GM12878 (cell line): ENCODE measurements at regions not wholly inside any gene's neighbourhood (a gene's known extent, or its start where the extent isn't known, plus 50 kb on each side); places are given as distances from the start of the nearest gene placed in this dataset.

Source experiments
- ATAC-seq: fragments of 200-7000 bp; cut with Tn5 transposase; 3 replicates; pipeline ENCODE4 v1.9.1; 2020; ENCODE audit warnings: mild to moderate bottlenecking, moderate library complexity
- BruUV-seq: library from RNA; stranded (reverse); fragments of 400-500 nt; replicated peaks from 2 replicates; lab custom pipeline; 2021; lab: Mats Ljungman, UMichigan
- CTCF ChIA-PET: fragments of 300-600 bp; sonication (Branson Sonifier 250); formaldehyde crosslinking; extraction: SDS; loops from one replicate; lab custom pipeline; 2021; ENCODE audit warnings: inconsistent platforms; lab: Yijun Ruan, JAX
- POLR2A ChIA-PET: fragments of 350-600 bp; formaldehyde crosslinking; extraction: SDS; loops from one replicate; lab custom pipeline; 2021; ENCODE audit warnings: inconsistent platforms; lab: Charles Lee
- RAD21 ChIA-PET: fragments of 300-600 bp; sonication (Branson Sonifier 250); formaldehyde crosslinking; loops from one replicate; lab custom pipeline; 2023; ENCODE audit warnings: antibody characterized with exemption; ENCODE audit not compliant: unreplicated experiment; lab: Charles Lee
- SMC1A ChIA-PET: fragments of 300-600 bp; sonication (Branson Sonifier 250); formaldehyde crosslinking; loops from one replicate; lab custom pipeline; 2023; ENCODE audit not compliant: unreplicated experiment, uncharacterized antibody; lab: Charles Lee
- DNase-seq: peaks from one replicate; pipeline ENCODE4 v3.0.0-alpha.2; 2011; ENCODE audit warnings: low read depth, low spot score
- FAIRE-seq: peaks from 3 replicates; lab custom pipeline; 2011; peaks lifted over from hg19 to GRCh38; lab: Jason Lieb, UNC
- H2AFZ ChIP-seq: 2 replicates; pipeline ENCODE4 v1.6.0; 2011; ENCODE audit warnings: low read depth, low read length, control low read depth; ENCODE audit not compliant: control insufficient read depth
- H3K27ac ChIP-seq: 2 replicates; pipeline ENCODE4 v1.5.1; 2011; ENCODE audit warnings: control low read depth; ENCODE audit not compliant: control insufficient read depth, insufficient read depth
- H3K27me3 ChIP-seq, 2 experiments: replicated peaks in 1 of 2; 2 replicates each; pipeline versions ENCODE4 v1.6.0 to v1.6.1; 2011; ENCODE audit warnings: low read length in 1 of 2; ENCODE audit not compliant: control insufficient read depth in 2 of 2, insufficient read depth in 2 of 2
- H3K36me3 ChIP-seq, 2 experiments: 2 replicates each; pipeline ENCODE4 v1.5.1; 2011; ENCODE audit warnings: low read length in 1 of 2; ENCODE audit not compliant: control insufficient read depth in 2 of 2, insufficient read depth in 2 of 2
- H3K4me1 ChIP-seq: 2 replicates; pipeline ENCODE4 v1.6.1; 2011; ENCODE audit warnings: mild to moderate bottlenecking, low read length, moderate library complexity, mixed read lengths; ENCODE audit not compliant: control insufficient read depth, insufficient read depth
- H3K4me2 ChIP-seq: 2 replicates; pipeline ENCODE4 v1.6.0; 2011; ENCODE audit warnings: control low read depth; ENCODE audit not compliant: control insufficient read depth, insufficient read depth
- H3K4me3 ChIP-seq: fragments of 200-600 bp; sonication (generic); 2 replicates; pipeline ENCODE4 v1.5.1; 2016
- H3K79me2 ChIP-seq: 2 replicates; pipeline ENCODE4 v1.6.0; 2011; ENCODE audit warnings: low read length; ENCODE audit not compliant: control insufficient read depth, insufficient read depth
- H3K9ac ChIP-seq: 2 replicates; pipeline ENCODE4 v1.8.0; 2011; ENCODE audit warnings: low read length, control low read depth, mixed read lengths; ENCODE audit not compliant: control insufficient read depth, insufficient read depth
- H3K9me3 ChIP-seq: replicated peaks from 3 replicates; pipeline ENCODE4 v1.5.1; 2011; ENCODE audit warnings: mild to moderate bottlenecking, low read length; ENCODE audit not compliant: control insufficient read depth, insufficient read depth
- H4K20me1 ChIP-seq: 2 replicates; pipeline ENCODE4 v1.6.0; 2011; ENCODE audit not compliant: control insufficient read depth, insufficient read depth
- ATF3 ChIP-seq: IDR thresholded peaks from 2 replicates; pipeline ENCODE4 v1.6.1; 2011; ENCODE audit warnings: low read depth, mild to moderate bottlenecking, low read length, moderate library complexity, borderline replicate concordance; ENCODE audit errors: extremely low read depth
- BMI1 ChIP-seq: fragments of 450-650 bp; IDR thresholded peaks from 2 replicates; pipeline ENCODE4 v1.6.1; 2016; ENCODE audit warnings: mild to moderate bottlenecking, moderate library complexity, borderline replicate concordance
- MEF2B ChIP-seq: fragments of 450-650 bp; IDR thresholded peaks from 2 replicates; pipeline ENCODE4 v1.6.1; 2018; ENCODE audit warnings: mild to moderate bottlenecking, moderate library complexity; ENCODE audit not compliant: partially characterized antibody, poor library complexity, severe bottlenecking
- MTA2 ChIP-seq: fragments of 450-650 bp; IDR thresholded peaks from 2 replicates; pipeline ENCODE4 v1.6.1; 2016; ENCODE audit warnings: low read depth, mild to moderate bottlenecking, moderate library complexity
- NFXL1 ChIP-seq: fragments of 450-650 bp; IDR thresholded peaks from 2 replicates; pipeline ENCODE4 v1.6.1; 2017; ENCODE audit warnings: antibody characterized with exemption, mild to moderate bottlenecking, borderline replicate concordance
- NFYA ChIP-seq: IDR thresholded peaks from 2 replicates; pipeline ENCODE4 v1.6.1; 2011; ENCODE audit warnings: low read depth, mild to moderate bottlenecking, low read length, improper control_type of control experiment, borderline replicate concordance
- NRF1 ChIP-seq: conservative IDR thresholded peaks from 2 replicates; pipeline ENCODE4 v1.6.1; 2011; ENCODE audit warnings: mild to moderate bottlenecking, low read depth, low read length, improper control_type of control experiment
- SP1 ChIP-seq: IDR thresholded peaks from one replicate; pipeline ENCODE4 v1.6.1; 2011; ENCODE audit warnings: low read depth, low read length
- STAT1 ChIP-seq: fragments of 450-650 bp; conservative IDR thresholded peaks from 2 replicates; pipeline ENCODE4 v1.6.1; 2014; ENCODE audit warnings: antibody characterized with exemption, mild to moderate bottlenecking
- WGBS: methylation state at CpG from one replicate; pipeline ENCODE4 v1.1.6; 2016; ENCODE audit warnings: low lambda C conversion rate; ENCODE audit not compliant: insufficient replicate concordance, insufficient coverage; ENCODE audit errors: missing lambda C conversion rate; 5-methylcytosine and 5-hydroxymethylcytosine counted together
- in situ Hi-C: fragments of 300-500 bp; cut with MboI; formaldehyde crosslinking; loops from 9 replicates; pipeline ENCODE4 v1.14.3; 2018; ENCODE audit warnings: mixed read lengths
- intact Hi-C: fragments of 100-400 bp; cut with micrococcal nuclease; formaldehyde crosslinking; loops from one replicate; pipeline ENCODE4 v1.14.2; 2022; ENCODE audit not compliant: unreplicated experiment
- TF ChIP-seq, protein P1 (sequence below): IDR thresholded peaks from 2 replicates; pipeline ENCODE4 v1.6.1; 2011; ENCODE audit warnings: mild to moderate bottlenecking, low read depth, low read length, moderate library complexity; ENCODE audit not compliant: insufficient replicate concordance
- TF ChIP-seq, protein P2 (sequence below): fragments of 450-650 bp; IDR thresholded peaks from 2 replicates; pipeline ENCODE4 v1.6.1; 2017; ENCODE audit warnings: low read depth, mild to moderate bottlenecking, moderate library complexity

- SMC1A ChIA-PET: interaction anchor here (1.3 kb wide), 1 partner anchor 29 kb away, joined by 3 read pairs; no protein-coding TSS in a partner anchor
Observed at GRCh38 chr7:98761225-98761624, 108.6 kb downstream of the TMEM130 start.

GRCh38 chr7:98762620-98763019, 107.2 kb downstream of the TMEM130 start:
- Histone ChIP-seq H4K20me1 (no peaks in the 10 kb centered on the region), H3K9ac (no peak overlapping the region), H2AFZ (no peak overlapping the region), H3K9me3 (no peaks in the 10 kb centered on the region; the same call in 2 of the 3 replicates), H3K79me2 (no peaks in the 10 kb centered on the region), H3K4me1 (no peaks in the 10 kb centered on the region), H3K36me3 (no peaks in the 10 kb centered on the region), H3K27ac (no peak overlapping the region), H3K27me3 (no peaks in the 10 kb centered on the region), H3K4me3 (no peak overlapping the region), H3K4me2 (no peak overlapping the region)
- CTCF ChIA-PET: interaction anchor here (1.0 to 1.5 kb wide), 2 partner anchors 9 to 17 kb away, joined by 3 to 4 read pairs; no protein-coding TSS in a partner anchor
- in situ Hi-C loops: no loop called here
- WGBS: 7% methylated on average over 4 of the region's 4 CpGs
- ATAC-seq (no peak), FAIRE-seq (no peak), DNase-seq (no peak)
- SMC1A ChIA-PET: no interaction called here
- RAD21 ChIA-PET: no interaction called here
- no TSS peak for BruUV-seq
- POLR2A ChIA-PET: interaction anchor here (0.7 kb wide), 1 partner anchor 327 kb away, joined by 4 read pairs; no protein-coding TSS in a partner anchor
- intact Hi-C loops: no loop called here
- TF ChIP-seq NFXL1 (no peak), STAT1 (no peak), SP1 (no peak), MTA2 (no peak), MEF2B (no peak)
- TF ChIP-seq, protein P1, sequence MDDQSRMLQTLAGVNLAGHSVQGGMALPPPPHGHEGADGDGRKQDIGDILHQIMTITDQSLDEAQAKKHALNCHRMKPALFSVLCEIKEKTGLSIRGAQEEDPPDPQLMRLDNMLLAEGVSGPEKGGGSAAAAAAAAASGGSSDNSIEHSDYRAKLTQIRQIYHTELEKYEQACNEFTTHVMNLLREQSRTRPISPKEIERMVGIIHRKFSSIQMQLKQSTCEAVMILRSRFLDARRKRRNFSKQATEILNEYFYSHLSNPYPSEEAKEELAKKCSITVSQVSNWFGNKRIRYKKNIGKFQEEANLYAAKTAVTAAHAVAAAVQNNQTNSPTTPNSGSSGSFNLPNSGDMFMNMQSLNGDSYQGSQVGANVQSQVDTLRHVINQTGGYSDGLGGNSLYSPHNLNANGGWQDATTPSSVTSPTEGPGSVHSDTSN: no peak
- TF ChIP-seq, protein P2, sequence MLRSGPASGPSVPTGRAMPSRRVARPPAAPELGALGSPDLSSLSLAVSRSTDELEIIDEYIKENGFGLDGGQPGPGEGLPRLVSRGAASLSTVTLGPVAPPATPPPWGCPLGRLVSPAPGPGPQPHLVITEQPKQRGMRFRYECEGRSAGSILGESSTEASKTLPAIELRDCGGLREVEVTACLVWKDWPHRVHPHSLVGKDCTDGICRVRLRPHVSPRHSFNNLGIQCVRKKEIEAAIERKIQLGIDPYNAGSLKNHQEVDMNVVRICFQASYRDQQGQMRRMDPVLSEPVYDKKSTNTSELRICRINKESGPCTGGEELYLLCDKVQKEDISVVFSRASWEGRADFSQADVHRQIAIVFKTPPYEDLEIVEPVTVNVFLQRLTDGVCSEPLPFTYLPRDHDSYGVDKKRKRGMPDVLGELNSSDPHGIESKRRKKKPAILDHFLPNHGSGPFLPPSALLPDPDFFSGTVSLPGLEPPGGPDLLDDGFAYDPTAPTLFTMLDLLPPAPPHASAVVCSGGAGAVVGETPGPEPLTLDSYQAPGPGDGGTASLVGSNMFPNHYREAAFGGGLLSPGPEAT: no peak

More at GRCh38 chr7:98761225-98761624, 108.6 kb downstream of the TMEM130 start:
- Histone ChIP-seq H3K9me3 (no peaks in the 10 kb centered on the region; the same call in 2 of the 3 replicates), H3K9ac (no peak overlapping the region), H2AFZ (no peak overlapping the region), H4K20me1 (no peaks in the 10 kb centered on the region), H3K4me2 (no peak overlapping the region), H3K27me3 (no peaks in the 10 kb centered on the region), H3K4me1 (no peaks in the 10 kb centered on the region), H3K27ac (no peak overlapping the region), H3K36me3 (no peaks in the 10 kb centered on the region), H3K79me2 (no peaks in the 10 kb centered on the region), H3K4me3 (no peak overlapping the region)
- intact Hi-C loops (no loop called here), in situ Hi-C loops (no loop called here)
- no peak for DNase-seq
- 0% methylated on average over 1 of the region's 1 CpG for WGBS
- no peak for ATAC-seq
- BruUV-seq: no TSS peak
- no peak for TF ChIP-seq NRF1
- no peak for TF ChIP-seq ATF3
- TF ChIP-seq BMI1: no peak
- TF ChIP-seq NFYA: no peak
- no peak for TF ChIP-seq STAT1
- ChIA-PET POLR2A (interaction anchor here (0.7 kb wide), 2 partner anchors 22 to 76 kb away, joined by 5 to 6 read pairs; no protein-coding TSS in a partner anchor), CTCF (interaction anchor here (1.5 kb wide), 1 partner anchor 16 kb away, joined by 4 read pairs; no protein-coding TSS in a partner anchor), RAD21 (no interaction called here)
- no peak for FAIRE-seq
